MV-4-11 (cell line): ENCODE measurements at regions not wholly inside any gene's neighbourhood (a gene's known extent, or its start where the extent isn't known, plus 50 kb on each side); places are given as distances from the start of the nearest gene placed in this dataset.

ENCODE experiments used
- DNase-seq: peaks from one replicate; lab custom pipeline; 2025; lab: John Stamatoyannopoulos, UW

DNA sequence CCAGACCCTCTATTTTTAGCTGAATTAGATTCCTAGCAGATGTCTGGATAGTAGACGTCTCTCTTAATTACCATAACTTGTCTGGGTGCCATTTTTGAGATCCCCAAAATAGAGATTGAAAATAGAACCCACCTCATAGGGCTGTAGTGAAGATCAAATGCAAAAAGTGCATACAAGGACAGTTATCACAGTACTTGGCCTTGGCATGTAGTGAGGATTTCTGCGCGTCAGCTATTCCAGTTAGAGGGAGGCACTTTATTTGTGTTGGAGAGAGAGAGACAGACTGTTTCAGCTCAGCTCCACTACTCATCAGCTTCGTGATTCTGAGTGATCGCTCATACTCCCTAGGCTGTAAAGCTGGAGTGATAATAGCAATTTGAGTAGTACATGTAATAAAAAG lies 59.6 kb upstream of the CDH13 start:
- no peak for DNase-seq

DNA sequence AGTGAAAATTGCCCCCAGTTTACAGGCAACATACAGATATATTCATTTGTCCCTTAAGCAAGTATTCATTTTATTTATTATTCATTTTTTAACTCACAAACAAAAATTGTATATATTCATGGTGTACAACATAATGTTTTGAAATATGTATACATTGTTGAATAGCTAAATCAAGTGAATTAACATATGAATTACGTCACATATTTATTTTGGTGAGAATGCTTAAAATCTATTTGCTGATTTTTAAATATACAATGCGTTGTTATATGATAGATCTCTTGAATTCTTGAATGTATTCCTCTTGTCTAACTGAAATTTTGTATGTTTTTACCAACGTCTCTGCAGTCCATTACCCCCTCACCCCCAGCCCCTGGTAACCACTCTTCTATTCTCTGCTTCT lies 63.4 kb upstream of the CDH13 start:
- no peak for DNase-seq

DNA sequence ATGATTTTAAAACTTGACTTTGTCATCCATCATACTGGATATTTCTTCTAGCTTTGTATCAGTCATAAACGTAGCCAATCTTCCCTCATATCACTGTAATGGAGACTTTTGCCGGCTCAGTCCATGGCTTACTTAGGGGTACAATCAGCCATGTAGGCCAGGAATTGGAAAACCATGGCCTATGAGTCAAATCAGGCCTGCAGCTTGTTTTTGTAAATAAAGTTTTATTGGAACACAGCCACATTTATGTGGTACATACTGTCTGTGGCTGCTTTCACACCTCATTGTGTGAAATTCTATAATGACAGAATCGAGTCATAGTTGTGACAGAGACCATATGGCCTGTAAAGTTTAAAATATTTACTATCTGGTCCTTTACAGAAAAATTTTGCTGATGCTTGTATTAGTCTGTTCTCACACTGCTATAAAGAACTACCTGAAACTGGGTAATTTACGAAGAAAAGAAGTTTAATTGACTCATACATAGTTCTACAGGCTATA lies 64.5 kb upstream of the CDH13 start:
- DNase-seq, result no peak

DNA sequence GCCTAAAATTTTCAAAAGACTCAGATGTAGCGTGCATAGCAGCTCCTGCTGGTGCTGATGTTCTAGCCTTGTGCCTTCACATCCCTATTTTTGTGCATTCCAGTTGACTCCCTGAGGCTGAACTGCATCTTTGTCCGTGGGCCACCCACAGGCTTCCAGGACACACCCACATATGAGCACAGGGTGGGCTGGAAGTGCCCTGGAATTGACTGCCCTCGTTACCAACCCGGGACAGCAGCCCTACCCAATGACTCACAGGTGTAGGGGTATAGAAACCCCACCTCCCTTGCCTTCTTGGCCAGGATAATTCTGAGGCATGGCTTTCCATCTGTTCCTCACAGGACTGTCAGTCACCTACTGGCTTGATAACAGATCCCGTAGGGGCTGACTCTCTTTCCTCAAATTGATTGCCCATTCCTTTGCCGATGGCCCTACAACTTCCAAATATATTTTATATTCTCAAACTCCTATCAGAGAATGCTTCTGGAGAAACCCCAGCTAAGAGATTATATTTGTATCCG lies 65.9 kb upstream of the CDH13 start:
- no peak for DNase-seq

DNA sequence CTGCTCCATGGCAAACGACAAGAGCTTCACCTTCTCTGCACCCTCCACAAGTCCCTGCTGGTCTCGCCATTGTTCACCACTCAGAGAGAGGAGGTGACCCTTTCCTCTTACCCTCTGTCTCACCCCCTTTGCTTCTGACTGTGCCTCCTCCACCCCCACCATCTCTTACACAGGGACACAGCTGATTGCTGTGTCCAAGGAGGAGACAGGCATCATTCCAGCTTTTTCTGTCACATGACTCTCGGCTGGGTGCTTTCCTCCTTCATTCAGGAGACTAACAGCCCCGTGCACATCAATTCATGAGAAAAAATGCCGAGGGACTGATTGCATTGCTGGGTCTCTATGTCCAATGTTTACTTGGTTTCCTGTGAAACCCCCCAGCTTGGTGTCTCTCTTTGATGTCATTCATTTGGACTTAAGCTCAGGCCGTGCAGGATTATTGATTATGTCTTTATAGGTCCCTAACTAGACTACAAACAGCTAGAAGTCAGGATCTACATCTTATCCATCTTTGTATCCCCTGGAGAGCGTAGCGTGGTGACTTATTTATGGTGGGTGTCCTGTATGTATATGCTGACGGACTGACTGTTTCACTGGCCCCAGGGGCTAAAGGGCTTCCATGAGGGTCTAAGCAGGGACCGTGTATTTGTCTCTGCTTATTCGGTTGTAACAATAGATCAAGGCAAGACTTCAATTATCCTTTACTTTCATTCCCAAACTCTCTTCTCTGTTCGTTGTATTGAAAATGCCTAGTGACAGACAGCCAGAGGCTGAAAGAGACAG lies 82.2 kb upstream of the CDH13 start:
- DNase-seq, result no peak

DNA sequence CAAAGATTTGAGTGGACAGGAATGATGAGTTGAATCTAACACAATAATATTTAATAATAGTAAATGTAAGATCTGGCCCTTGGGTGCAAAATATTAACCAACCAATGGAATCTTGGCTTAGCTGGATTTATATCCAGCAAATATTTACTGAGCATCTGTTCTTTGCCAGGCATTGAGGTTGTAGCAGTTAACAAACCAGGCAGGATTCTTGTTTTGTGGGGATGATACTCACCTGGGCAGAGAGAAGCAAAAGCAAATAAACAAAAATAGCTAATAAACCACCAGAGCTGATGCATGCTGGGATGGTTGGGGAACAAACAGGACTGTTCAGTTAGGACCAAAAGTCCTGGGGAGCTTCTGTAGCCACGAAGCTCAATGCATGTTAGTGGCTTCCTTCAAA lies 84.1 kb upstream of the CDH13 start:
- DNase-seq, result no peak

DNA sequence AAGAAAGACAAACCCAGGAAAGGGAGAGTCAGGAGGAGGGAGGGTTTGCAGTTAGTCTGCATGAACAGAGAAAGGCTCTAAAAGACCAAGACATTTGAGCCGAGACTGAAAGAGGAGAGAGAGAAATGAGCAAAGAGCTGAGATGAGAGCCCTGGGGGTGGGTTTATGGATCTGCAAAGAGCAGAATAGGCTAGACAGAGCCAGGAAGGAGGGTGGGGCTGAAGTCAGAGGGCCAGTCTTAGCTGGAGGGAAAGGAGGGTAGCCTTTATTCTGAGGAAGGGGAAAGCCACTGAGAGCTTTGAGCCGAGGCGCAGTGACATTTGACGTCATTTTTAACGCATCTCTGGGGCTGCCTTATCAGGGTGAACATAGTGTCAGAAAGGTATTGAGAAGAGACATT lies 85.7 kb upstream of the CDH13 start:
- DNase-seq, result no peak

DNA sequence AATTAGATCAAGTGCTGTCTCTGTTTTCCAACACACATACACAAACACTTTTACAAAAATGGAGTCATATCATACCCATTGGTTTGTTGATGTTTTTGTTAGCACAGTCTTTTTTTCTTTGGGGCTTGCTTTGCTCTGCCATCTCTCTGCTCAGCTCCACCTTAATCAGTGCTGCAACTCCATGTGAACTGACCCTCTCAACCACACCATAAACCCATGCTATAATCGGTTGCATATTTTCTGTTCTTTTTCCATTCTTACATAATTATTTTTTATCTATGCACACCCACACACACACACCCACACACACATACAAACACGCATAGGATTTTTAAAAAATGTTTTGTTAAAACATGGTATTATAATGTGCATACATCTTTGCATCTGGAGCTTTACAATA lies 91.0 kb upstream of the CDH13 start:
- no peak for DNase-seq

DNA sequence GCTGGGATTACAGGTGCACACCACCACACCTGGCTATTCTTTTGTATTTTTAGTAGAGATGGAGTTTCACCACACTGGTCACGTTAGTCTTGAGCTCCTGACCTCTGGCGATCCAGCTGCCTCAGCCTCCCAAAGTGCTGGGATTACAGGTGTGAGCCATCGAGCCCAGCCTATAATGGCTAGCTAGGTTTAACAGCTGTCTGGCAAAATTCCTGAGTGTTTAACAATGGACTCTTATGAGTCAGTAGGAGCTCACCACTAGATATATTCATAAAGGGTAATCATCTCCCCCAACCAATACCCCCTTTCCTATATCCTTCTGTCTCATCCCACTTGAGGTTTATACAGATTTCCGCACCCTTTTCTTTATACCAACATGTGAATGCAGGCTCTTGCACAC lies 91.5 kb upstream of the CDH13 start:
- no peak for DNase-seq

DNA sequence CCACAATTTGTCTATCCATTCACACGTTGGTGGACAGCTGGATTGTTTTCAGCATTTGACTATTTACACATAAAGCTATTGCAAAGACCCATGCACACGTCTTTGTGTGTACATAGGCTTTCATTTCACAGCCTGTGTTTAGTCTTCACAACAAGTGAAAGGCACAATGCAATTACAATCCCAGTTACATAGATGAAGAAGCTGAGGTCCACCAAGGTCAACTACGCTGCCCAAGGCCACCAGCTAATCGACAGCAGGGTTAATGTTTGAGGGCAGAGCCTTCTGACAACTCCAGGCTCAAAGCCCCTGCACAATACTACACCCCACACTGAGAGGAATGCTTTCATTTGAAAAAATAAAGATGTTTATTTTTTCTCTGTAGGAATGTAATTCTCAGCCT lies 93.6 kb upstream of the CDH13 start:
- DNase-seq, result no peak

DNA sequence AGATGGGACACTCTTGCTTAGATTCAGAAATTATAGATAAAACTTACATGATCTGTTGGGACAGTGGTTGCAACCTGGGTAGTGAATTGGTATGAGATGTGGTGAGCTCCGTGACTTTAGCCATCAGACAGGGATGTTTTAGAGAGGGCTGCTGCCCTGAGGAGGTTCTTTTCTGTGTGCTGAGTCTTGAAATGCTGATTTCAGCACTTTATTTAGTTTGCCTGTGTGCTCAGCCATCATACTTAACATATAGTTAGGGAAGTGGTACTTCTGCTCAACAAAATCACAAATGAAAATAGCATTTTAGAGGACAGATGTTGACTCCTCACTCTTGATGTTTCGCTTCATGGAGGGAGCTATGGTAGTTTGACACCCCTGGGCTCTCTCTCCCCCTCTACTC lies 95.9 kb upstream of the CDH13 start:
- no peak for DNase-seq

DNA sequence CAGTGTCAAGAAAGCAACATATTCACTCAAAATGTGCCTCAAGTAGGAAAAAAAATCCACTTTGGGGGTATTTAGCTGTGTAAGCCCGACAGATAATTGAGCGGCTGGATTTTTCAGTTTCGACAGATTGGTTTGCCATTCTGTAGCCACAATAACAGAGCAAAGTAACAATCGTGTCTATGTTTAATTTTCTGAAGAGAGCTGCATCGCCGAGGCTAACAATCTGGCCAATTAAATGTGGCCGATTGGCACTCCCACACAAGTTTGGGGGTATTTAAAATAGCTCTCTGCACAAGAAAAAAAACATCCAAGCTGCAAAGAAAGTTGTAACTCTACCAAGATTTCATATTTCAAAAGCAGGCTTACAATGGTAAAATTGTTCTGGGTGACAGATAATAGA lies 99.7 kb upstream of the CDH13 start:
- no peak for DNase-seq

DNA sequence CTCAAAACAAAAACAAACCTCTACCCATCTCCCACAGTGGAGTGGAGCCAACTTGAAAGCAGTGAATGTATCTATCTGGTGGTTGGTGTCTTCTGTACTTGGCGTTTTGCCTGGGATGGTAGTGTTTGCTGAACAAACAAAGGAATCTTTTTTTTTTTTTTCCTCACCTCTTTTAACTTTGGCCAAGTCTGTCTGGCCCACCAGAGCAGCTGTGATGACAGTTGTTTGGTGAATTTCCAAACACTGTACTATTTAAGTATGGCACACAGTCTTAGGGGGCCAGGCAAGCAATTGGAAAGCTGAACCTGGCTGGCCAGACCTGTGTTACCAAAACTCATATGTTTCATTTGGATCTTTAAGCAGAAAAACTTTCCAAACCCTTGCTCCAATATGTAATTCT lies 101.8 kb upstream of the CDH13 start:
- DNase-seq, result no peak

DNA sequence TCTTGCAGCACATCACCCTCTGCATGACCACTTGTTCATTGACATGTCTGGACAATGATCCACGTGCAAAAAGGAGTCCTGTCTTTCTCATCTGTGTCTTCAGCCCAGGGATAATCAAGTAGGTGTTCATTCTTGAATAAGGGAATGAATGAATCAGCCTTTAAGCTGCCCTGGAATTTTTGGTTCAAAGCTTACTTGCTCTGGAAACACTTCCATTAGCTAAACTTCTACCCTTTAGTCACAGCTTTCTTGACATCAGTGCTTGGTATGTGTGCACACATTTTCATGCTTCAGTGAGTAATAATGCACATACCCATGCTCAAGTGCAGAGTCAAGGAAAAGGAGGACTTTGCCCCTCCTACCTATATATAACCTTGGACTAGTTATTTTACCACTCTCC lies 103.0 kb upstream of the CDH13 start:
- no peak for DNase-seq

DNA sequence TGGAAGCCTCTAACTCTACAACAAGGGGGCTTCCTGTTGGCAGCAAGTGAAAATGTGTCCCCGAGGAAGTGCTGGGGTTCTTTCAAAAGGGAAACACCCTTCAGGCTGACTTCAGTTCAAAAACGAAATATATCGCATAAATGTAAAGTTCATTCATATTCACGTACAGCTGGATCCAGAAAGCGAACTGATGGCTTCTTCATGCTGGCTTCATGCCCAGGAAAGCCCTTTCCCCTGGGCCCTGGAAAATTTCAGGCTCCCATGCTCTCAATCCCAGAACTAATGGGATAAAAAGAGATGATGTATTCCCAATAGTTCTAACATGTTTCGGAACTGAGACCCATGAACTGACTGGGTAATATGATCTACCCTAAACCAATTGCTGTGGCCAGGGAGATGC lies 104.7 kb upstream of the CDH13 start:
- no peak for DNase-seq

DNA sequence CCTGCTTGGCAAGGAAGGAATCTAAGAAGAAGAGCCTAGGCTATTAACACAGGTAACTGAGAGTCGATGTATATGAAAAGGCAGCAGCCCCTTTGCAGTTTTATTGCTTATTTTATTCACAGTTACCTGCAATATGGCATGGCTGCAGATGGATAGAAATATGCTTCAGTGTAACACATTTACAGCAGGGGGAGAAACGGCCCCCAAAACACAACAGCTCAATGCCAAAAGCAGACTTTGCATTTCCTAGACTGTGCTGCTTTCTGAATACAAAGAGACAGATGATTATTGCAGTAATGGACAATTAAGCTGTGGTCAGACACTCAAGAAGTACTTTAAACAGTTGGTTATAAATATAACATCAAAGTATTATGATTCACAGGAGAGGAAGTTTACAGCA lies 108.0 kb upstream of the CDH13 start:
- peak; percentile 18 for DNase-seq

DNA sequence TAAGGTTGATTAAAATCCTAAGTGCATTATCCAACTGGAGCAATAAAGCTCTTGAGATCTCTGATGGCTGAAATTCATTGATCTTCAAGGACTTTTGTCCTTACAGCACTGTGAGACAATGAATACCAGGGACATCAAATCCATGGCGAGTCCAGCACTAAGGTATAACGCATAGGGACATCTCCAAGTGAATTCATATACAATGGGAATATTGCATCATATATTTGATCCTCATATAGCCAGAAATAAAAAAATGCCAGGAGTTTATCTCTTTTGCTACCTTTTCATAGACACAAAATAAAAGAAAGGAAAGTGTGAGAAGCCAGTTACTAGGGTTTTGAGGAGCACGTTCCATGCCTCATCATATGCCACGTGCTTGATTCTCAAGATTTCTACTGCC lies 112.5 kb upstream of the CDH13 start:
- no peak for DNase-seq

DNA sequence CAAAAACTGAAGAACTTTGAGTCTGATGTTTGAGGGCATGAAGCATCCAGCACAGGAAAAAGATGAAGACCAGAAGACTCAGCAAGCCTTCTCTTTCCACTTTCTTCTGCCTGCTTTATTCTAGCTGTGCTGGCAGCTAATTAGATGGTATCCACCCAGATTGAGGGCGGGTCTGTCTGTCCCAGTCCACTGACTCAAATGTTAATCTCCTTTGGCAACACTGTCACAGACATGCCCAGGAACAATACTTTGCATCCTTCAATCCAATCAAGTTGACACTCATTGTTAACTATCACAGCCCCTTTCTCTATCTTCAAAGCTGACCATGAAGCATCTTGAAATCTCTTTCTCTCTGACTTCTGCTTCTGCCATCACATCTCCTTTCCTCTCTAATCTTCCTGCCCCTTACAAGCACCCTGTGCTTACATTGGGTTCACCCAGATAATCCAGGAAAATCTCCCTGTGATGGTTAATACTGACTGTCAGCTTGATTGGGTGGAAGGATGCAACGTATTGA lies 115.9 kb upstream of the CDH13 start:
- DNase-seq, result no peak

DNA sequence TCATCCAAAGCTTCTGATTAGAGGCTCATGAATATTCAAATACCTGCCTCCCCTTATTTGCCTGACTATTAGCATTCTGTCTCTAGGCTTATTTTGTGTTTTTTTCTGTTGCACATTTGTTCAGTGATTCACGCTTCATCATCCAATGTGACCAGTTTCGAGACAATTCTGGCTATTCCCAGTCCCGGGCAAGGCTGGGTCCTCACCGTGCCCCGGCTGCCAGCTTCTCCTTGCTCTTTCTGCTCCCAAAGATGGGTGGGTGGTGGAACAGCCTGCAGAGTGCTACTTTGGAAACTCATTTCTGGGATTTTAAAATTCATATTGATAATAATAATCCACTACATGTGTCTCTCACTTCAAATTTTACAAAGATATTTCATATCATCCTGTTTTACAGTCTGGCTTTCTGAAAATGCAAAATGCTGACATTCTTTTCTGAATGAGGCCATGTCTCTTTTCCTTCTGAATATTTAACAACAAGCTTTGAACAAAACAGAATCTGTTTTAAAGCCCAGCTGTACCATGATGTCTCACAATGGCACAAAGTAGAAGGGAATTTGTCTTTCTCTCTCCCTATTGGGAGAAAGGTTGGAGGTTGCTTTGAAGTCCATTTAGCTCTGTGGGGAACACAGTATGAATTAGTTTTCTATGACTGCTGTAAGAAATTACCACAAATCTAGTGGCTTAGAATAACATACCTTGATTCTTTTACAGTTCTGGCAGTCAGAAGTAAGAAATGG lies 116.9 kb upstream of the CDH13 start:
- DNase-seq, result no peak

DNA sequence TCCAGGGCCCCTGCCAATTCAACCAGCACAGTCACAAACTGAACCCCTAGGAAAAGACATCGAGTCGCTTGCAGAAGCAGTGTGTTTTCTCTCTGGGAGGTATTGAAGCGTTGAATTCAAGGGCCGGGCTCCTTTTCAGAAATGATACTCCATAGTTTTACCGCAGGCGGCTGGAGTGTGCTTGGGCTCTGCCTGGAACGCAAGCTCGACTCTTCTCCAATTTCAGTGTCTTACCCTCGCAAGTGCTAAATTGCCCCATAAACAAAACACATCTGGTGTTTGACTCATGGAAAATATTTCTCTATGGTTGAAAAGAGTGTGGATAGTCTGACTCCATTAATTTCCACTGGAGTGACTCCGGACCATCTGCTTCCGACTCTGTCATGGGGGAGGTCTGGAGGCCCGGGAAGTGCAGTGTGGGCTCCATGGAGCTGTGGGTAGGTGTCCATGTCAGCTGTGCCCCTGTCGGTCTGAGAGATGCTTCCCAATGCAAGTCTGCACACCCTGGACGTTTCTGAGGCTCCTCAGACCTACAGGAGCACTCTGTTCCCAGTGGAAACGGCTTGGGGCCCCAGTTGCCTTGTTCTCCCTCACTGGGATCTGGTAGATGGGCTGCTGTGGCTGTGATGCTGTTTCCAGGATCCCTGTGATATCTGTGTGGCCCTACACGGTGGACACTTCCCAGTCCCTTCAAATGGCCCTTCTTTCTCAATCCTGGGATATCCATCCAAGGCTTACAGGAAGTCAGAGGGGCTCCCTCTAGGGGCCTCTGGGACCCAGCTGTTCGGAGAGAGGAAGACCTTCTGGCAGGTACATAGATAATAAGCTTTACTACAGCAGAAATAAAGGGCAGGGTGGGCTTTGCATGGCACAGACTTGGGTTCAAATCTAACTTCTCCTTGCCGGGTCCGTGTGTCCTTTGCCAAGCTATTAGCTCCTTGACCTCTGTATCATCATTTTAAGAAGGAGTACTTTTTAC lies 119.8 kb upstream of the CDH13 start:
- no peak for DNase-seq

DNA sequence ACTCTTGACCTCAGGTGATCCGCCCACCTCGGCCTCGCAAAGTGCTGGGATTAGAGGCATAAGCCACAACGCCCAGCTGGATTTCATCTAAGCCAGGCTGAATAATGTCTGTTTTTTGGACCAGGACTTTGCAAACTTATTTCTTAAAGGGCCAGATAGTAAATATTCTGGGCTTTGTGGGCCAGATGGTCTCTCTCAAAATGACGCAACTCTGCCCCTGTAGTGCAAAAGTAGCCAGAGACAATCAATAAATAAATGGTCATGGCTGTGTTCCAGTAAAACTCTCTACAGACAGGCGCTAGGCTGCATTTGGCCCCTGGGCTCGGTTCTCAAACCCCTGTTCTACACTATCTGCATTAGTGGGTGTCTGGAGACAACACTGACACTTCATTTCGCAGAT lies 121.9 kb upstream of the CDH13 start:
- no peak for DNase-seq

DNA sequence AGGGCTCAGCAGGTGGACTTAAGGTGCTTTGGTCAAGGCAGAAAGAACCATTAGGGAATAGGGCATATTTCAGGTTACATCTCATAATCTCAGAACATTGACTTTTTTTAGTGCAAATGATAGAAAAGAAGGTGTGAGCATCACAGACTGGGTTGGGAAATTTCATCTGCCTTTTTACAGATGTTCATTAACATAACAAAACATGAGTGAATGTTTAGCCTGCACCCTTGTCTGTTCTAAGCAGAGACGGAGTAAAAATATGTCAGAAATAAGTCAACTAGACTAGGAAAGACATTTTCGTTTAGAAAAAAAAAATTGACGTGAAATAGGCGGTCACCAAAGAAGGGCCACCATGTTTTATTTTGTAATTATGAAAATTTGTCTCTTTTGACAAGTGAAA lies 127.5 kb upstream of the CDH13 start:
- no peak for DNase-seq
